Panc1 (cell line): ENCODE measurements at regions not wholly inside any gene's neighbourhood (a gene's known extent, or its start where the extent isn't known, plus 50 kb on each side); places are given as distances from the start of the nearest gene placed in this dataset.

Source experiments
- ATAC-seq: fragments of 200-7000 bp; cut with Tn5 transposase; 2 replicates; pipeline ENCODE4 v1.9.1; 2020; ENCODE audit warnings: mild to moderate bottlenecking, moderate library complexity
- BruUV-seq: library from RNA; stranded (reverse); fragments of 400-500 nt; replicated peaks from 2 replicates; lab custom pipeline; 2021; lab: Mats Ljungman, UMichigan
- CTCF ChIA-PET: fragments of 300-600 bp; sonication (Branson Sonifier 250); formaldehyde crosslinking; loops from one replicate; lab custom pipeline; 2022; ENCODE audit warnings: antibody characterized with exemption; lab: Charles Lee
- POLR2A ChIA-PET: fragments of 300-600 bp; sonication (Branson Sonifier 250); formaldehyde crosslinking; loops from one replicate; lab custom pipeline; 2022; ENCODE audit warnings: antibody characterized with exemption; lab: Charles Lee
- DNase-seq: peaks from one replicate; pipeline ENCODE4 v3.0.0-alpha.2; 2010; ENCODE audit warnings: low read depth, low spot score
- H3K27ac ChIP-seq: 2 replicates; pipeline ENCODE4 v1.5.1; 2011; ENCODE audit warnings: mild to moderate bottlenecking, low read length, inconsistent platforms
- H3K27me3 ChIP-seq: fragments of 200-500 bp; sonication (Bioruptor generic); 2 replicates; pipeline ENCODE4 v1.6.0; 2014; ENCODE audit warnings: low read length, inconsistent platforms; ENCODE audit not compliant: control insufficient read depth, insufficient read depth
- H3K36me3 ChIP-seq: fragments of 200-500 bp; sonication (Bioruptor generic); 2 replicates; pipeline ENCODE4 v1.5.1; 2014; ENCODE audit warnings: inconsistent platforms, mild to moderate bottlenecking, low read length, moderate library complexity; ENCODE audit not compliant: control insufficient read depth, insufficient read depth
- H3K4me1 ChIP-seq: 2 replicates; pipeline ENCODE4 v1.5.1; 2011; ENCODE audit warnings: inconsistent platforms, mild to moderate bottlenecking, low read length, moderate library complexity; ENCODE audit not compliant: control insufficient read depth, insufficient read depth
- H3K4me3 ChIP-seq, 2 experiments: 2 replicates each; pipeline ENCODE4 v1.5.1; 2011 to 2012; ENCODE audit warnings: low read depth in 2 of 2, low read length in 2 of 2, mild to moderate bottlenecking in 2 of 2, inconsistent platforms in 1 of 2, moderate library complexity in 1 of 2
- H3K9me3 ChIP-seq: fragments of 200-500 bp; sonication (Bioruptor generic); 2 replicates; pipeline ENCODE4 v1.5.1; 2014; ENCODE audit warnings: low read depth, mild to moderate bottlenecking, inconsistent platforms, low read length, moderate library complexity; ENCODE audit not compliant: control insufficient read depth, insufficient read depth
- CTCF ChIP-seq: fragments of 450-650 bp; IDR thresholded peaks from 2 replicates; pipeline ENCODE4 v1.5.1; 2017; ENCODE audit warnings: mild to moderate bottlenecking
- POLR2AphosphoS5 ChIP-seq: IDR thresholded peaks from 2 replicates; pipeline ENCODE4 v1.6.1; 2012; ENCODE audit warnings: mild to moderate bottlenecking, low read depth, low read length, moderate library complexity
- REST ChIP-seq, 2 experiments: IDR thresholded peaks; 2 replicates each; pipeline ENCODE4 v1.6.1; 2011 to 2012; ENCODE audit warnings: low read depth in 2 of 2, control low read depth in 1 of 2, low read length in 1 of 2, mild to moderate bottlenecking in 1 of 2, moderate library complexity in 1 of 2; ENCODE audit not compliant: insufficient read depth in 1 of 2
- SIN3A ChIP-seq: IDR thresholded peaks from 2 replicates; pipeline ENCODE4 v1.6.1; 2012; ENCODE audit warnings: low read depth, mild to moderate bottlenecking, low read length, moderate library complexity, borderline replicate concordance; ENCODE audit not compliant: insufficient read depth
- TCF7L2 ChIP-seq: IDR thresholded peaks from 2 replicates; pipeline ENCODE4 v1.6.1; 2011; ENCODE audit warnings: mild to moderate bottlenecking, low read depth, low read length, inconsistent platforms
- in situ Hi-C: cut with HindIII; loops from 2 replicates; pipeline ENCODE4 v1.10.0; 2016; ENCODE audit warnings: low sequenced_read_pairs, low pct_unique_long_range_greater_than_20kb
- intact Hi-C: fragments of 100-400 bp; cut with micrococcal nuclease; formaldehyde crosslinking; loops from one replicate; pipeline ENCODE4 v1.10.0; 2022; ENCODE audit not compliant: unreplicated experiment

GRCh38 chr10:8705415-8705814 is 650.9 kb downstream of the GATA3 start:
- peaks cover 12% of the 10 kb centered on the region; the same call in 1 of the 2 replicates for H3K4me1 ChIP-seq
- no peaks in the 10 kb centered on the region for H3K9me3 ChIP-seq
- in situ Hi-C loops = no loop called here
- TF ChIP-seq POLR2AphosphoS5 (no peak), TCF7L2 (no peak), SIN3A (no peak), CTCF (no peak), REST (IDR thresholded peaks at IDR 0.05; ENCODE audit: insufficient read depth in 1 of 2, low read depth in 2 of 2, low read length in 1 of 2) (no peak)
- intact Hi-C loops = loop anchor here (10.0 kb wide), 1 partner anchor 831 kb away; no protein-coding TSS in a partner anchor
- ChIA-PET POLR2A (no interaction called here), CTCF (no interaction called here)
- BruUV-seq = no TSS peak
- no peak overlapping the region for H3K4me3 ChIP-seq
- no peaks in the 10 kb centered on the region for H3K27me3 ChIP-seq
- DNase-seq (no peak), ATAC-seq (no peak)
- peak overlapping the region; percentile 82; the same call in 1 of the 2 replicates for H3K27ac ChIP-seq
- H3K36me3 ChIP-seq = no peaks in the 10 kb centered on the region

GRCh38 chr10:8712656-8713055 is 658.2 kb downstream of the GATA3 start:
- intact Hi-C loops = no loop called here
- Histone ChIP-seq H3K9me3 (no peaks in the 10 kb centered on the region), H3K27ac (no peak overlapping the region), H3K27me3 (no peaks in the 10 kb centered on the region), H3K36me3 (no peaks in the 10 kb centered on the region), H3K4me3 (no peak overlapping the region), H3K4me1 (no peaks in the 10 kb centered on the region)
- no peak for ATAC-seq
- ChIA-PET CTCF (no interaction called here), POLR2A (no interaction called here)
- in situ Hi-C loops = no loop called here
- DNase-seq = no peak
- BruUV-seq = no TSS peak
- TF ChIP-seq POLR2AphosphoS5 = no peak
- no peak for TF ChIP-seq REST (IDR thresholded peaks at IDR 0.05; ENCODE audit: insufficient read depth in 1 of 2, low read depth in 2 of 2, low read length in 1 of 2)
- no peak for TF ChIP-seq CTCF
- TF ChIP-seq SIN3A = no peak
- no peak for TF ChIP-seq TCF7L2
